ENCODE measurements at regions not wholly inside any gene's neighbourhood (a gene's known extent, or its start where the extent isn't known, plus 50 kb on each side); places are given as distances from the start of the nearest gene placed in this dataset.
"Not testable (repeated sequence)": the region's sequence is repeated elsewhere in the genome, so short reads cannot be mapped to it uniquely, and the experiment has no call there.

DNA sequence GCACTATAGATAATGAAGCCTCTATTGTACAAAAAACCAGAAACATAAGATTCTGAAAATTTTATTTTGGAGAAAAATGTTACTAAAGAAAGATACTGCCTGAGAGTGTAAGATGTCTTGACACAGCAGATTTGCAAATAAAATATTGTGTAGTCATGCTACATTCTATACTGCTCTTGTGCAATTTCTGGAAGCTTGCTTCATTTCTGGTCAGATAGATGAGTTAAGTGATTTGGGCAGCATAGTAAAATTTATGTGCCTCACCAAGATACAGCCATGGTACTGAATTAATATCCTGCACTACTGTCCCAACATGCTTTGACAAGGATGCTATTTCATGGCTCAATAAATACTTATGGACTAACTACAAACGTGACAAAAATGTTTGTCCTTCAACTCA, 55.1 kb upstream of the STARD13 start:
- DNase-seq (ENCODE audit: low read depth): no peak

DNA sequence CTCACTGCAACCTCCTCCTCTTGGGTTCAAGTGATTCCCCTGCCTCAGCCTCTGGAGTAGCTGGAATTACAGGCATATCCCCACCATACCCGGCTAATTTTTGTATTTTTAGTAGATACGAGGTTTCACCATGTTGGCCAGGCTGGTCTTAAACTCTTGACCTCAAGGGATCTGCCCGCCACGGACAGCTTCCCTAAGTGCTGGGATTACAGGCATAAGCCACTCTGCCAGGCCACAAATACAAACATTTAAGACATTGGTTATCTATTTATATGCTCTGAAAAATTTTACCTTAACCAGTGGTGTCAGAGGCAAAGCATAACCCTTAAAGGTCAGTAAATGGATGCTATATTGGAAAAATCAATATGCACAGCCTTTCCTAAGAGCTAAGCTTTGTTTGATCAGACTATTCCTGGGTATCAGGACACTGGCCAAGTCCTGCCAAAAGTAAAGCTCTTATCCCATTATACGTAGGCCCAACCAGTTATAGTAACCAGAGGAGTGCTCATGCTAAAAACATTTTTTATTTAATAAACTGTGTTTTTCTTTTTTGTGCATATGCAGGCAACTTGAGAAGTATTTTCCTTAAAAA, 56.4 kb upstream of the STARD13 start:
- DNase-seq (ENCODE audit: low read depth): no peak

DNA sequence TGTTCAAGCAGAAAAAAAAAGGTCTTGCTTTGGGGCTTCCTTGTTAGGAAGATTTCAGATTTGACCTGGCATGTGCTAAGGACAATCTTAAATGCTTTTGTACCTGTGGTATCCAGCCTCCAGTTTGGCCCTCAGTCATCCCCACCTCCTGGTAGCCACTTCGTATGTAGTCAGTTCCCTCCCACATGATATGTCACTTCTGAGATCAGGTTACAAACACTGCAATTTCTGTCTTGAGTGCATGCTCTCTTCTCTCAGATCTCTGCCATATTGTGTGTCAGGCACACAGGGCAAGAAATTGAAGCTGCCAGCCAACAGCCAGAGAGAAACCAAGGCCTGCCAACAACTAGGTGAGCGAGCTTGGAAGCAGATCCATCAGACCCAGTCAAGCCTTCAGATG, 60.3 kb upstream of the STARD13 start:
- no peak for DNase-seq (ENCODE audit: low read depth)

DNA sequence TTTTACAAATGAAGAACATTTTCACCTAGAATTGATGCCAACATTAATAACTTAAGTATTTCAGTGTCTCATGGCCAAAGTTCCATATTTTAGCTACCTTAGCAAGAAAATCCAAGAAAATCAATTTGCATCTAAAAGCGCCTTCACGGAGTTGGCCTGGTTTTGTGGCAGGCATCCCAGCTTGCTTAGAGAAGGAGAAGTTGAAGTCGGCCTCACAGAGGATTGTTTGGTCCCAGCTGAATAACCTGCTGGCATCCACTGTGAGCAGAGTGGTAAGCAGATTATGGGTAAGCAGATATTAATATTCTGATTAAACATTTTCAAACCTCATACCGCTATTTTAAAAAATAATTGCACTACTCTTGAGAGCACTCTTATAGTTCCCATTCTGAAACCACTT, 62.3 kb upstream of the STARD13 start:
- no peak for DNase-seq (ENCODE audit: low read depth)

DNA sequence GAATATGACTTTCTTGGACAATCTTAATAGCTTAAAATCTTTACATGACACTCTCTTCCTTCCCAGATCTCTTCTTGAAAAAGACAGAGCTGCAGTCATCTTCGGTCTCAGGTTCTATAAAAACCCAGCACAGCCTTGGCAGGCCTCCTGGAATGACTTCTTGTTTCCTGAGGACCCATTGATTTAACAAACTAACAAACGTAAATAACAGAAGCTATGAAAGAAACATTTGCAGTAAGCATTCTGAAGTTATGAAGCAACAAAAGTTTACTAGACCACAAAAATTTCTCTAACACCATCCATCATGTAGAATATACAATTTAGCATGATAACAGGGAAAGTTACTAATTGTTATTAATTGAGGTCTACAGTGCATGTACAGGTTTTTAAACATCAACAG, 62.8 kb upstream of the STARD13 start:
- DNase-seq (ENCODE audit: low read depth): no peak

DNA sequence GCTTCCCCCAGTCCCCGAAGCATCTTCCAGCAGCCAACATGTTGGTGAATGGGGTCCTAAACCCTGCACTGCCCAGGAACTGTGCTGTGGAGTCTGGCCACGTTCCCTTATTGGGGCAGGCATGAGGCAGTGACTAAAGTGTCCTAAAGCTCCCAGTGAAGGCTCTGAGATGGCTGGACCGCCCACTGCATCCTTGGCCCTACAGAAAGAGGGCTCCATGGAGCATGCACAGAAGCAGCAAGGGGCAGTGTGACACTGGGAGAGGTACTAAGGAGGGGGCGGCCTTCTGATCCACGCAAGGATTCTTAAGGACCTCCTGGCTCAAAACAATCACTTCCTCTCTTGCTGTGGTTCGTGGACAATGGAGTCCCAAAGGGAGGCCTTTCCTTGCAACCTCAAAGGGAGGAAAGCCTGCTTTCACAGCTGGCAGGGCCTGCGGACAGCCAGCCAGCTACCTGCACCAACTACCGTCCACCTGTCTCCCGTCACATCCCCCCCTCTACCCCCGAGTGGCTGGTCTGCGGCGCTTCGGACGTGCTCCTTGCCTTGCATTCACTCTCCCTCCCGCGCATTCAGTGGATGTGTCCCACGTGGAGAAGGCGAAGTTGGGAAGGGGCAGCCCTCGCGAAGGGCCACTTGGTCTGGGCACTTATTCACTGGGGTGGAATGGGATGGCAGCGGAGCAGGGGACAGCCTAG, 63.9 kb upstream of the STARD13 start:
- no peak for DNase-seq (ENCODE audit: low read depth)

DNA sequence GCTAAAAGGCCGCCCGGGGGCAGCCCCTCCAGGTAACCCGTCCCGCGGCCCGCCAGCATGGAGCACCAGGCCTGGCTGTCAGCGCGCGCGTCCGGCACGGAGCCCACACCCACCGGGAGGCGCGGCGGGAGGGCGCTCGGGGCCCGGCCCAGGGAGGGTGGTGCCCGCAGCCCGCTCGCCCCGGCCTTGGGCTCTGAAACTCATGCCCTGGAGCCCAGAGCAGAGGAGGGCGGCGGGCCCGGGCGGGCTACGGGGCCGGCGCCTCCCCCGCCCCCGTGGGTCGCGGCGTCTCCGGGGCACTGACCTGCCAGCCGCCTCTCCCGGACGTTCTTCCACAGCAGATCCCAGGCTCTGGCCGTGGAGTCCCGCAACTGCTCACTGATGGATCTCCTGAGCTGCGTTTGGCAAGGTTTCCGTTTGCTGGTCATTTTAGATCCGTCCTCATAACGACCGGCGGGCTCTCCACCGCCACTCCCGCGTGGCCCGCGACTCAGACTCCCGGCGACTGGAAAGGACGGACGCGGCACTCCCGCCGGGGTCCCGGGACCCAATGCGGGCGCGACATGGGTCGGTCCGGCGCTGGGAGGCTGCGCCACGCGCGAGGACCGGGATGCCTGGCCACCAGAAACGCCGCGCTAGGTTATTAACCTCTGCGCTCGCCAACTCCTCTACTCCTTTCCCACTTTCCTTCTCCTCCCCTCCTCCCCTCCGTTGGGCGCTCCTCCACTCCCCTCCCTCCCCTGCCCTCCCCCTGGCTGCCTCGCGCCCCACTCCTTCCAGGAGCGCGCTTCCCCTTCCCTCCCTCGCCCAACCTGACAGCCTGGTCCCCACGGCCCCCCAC, 64.7 kb upstream of the STARD13 start:
- no peak for DNase-seq (ENCODE audit: low read depth)

DNA sequence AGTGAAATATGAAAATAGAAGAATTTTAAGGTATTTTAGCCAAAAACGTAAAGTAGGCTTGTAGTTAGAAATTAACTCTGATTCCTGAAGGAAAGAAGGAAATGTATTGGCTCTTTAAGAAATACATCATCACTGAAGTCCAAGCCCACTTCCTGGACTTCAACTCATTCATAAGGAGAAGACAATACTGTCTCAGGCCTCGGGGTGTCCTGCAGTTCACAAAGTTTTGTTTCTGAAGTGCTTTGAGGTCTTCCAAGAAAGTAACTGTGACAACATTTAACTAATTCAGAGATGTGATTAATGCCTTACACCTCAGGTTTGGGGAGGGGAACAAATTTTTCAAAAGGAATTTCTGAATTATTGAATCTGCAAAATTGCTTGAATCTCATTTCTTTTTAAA, 65.8 kb upstream of the STARD13 start:
- peak; percentile 17 for DNase-seq (ENCODE audit: low read depth)

DNA sequence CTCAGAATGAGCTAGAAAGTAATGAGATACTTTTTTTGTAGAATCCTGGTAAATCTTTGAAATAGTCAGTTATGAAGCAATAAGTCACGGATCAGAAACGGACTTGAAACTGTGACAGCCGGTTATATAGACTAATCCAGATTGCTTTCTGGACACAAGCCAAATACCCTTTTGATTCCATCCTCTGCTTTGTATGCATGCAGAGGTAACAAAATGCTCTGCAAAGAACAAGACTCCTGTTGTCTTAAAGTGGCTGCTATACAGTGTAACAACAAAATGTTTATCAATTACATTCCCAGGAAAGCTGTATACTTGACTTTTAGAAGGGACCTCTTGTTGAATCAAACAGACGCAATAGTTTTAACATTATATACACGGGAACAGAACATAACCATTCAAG, 66.5 kb upstream of the STARD13 start:
- DNase-seq (ENCODE audit: low read depth): no peak

DNA sequence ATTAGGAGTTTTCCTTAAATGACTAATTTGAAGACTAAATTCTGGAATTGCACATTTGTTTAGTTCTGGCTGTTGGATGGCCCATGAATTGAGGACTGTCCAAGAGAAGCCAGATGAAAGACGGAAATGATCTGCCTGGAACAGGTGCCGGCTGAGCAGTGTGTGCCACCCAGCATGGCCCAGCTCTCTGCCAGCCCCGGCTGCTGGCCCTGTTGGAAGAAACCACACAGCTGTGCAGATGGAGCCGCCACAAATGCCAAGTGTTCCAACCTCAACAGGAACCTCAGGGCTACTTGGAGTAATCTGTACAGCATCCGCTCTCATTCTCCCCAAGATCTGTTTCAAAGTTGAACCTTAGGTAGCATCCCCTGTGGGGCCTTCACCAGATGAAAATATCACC, 67.0 kb upstream of the STARD13 start:
- no peak for DNase-seq (ENCODE audit: low read depth)

DNA sequence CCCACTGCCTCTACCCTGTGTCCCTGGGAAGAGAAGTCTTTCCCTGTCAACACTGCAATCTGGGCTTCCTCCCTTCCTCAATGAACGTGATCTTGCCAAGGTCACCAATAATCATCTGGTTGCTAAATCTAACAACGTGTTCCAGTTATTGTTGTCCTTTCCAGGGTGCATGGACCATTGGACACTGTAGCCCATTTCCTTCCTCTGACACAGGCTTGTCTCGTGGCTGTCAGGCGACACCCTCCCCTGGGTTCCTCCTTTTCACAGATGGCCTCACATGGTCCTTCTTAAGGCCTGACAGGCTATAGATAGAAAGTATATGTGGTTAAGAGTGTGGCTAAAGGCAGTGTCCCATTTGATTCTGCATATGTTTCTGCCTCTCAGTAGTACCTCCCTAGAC, 67.7 kb upstream of the STARD13 start:
- no peak for DNase-seq (ENCODE audit: low read depth)

DNA sequence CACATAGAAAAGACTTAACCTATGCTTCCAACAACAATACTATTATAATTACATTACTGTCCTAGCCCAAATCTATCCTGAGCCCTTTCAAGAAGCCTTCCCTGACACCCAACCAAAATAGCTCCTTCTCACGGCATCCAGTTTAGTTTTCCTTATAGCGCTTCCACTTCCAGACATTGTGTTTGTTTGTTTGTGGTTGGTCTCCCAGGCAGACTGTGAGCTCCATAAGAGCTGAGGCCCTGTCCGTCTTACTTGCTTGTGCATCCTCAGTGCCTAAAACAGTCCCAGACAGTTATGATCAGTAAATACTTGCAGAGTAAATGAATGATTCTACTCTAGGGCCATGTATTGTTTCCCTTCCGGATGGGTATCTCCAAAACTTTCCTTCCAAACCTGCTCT, 68.1 kb upstream of the STARD13 start:
- DNase-seq (ENCODE audit: low read depth): no peak

DNA sequence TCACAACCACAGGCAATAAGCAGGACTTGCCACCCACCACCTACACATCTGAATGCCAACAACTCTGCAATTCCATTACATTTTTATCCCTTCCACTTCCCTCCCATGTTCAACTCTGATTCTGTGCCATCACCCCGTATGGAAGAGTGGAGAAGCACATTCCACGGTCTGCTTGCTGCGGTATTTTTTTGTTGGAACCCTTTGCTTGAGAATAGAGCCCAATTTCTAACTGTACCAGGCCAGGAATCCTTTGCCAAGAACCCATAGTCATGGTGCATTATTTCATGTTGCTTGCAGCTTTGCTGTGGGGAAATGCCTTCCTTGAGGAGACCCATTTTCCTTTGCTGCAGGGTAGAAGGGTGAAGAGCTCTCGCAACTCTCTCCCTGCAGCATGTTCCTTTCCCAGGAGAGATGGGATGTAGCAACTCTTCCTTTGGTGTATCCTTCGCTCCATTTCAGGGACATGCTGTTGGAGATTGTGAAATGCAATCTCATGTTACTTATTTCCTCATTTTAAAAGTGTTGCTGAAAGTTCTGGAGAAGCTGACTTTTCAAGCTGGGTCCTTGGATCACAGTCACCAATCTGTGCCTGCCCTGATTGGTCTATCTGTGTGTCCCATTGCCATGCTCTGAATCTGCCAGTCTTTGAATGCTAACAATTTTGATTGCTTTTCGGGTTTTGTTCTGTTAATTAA, 69.8 kb upstream of the STARD13 start:
- DNase-seq (ENCODE audit: low read depth): no peak

DNA sequence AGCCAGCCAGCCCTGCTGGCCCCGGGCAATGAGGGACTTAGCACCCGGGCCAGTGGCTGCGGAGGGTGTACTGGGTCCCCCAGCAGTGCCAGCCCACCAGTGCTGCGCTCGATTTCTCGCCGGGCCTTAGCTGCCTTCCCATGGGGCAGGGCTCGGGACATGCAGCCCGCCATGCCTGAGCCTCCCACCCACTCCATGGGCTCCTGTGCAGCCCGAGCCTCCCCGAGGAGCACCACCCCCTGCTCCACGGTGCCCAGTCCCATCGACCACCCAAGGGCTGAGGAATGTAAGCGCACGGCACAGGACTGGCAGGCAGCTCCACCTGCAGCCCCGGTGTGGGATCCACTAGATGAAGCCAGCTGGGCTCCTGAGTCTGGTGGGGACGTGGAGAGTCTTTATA, 72.5 kb upstream of the STARD13 start:
- not testable (repeated sequence) for DNase-seq (ENCODE audit: low read depth)

DNA sequence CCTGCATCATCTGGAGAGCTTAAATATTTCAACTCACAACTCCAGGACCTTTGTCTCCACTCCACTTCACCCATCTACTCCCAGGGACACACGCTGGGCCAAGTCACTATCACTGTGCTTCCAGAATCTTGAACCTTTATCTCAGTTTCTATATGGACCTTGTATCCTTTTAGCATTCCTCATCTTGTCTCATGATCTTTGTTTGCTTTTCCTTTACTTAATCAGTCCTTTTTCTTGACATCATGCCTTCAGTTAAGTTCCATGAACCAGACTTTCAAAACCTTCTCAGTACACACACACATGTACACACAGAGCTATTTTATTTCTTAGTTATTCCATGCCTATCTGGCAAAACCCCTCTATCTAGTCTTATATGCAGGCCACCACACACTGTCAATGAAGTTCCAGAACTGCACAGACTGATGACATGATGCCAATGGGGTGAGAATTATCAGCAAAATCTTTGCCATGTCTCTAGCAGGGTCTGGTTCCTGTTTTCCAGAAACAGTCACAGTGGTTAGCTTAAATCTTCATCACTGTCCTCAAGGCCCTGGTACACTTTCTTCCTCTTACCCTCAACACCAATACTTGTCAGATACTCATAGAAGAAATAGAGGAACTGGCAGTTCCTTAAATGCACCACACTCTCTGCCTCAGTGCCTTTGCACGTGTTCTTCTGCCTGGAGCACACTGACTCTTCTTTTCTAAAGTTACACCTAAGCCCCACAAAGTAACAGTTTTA, 77.6 kb upstream of the STARD13 start:
- no peak for DNase-seq (ENCODE audit: low read depth)

DNA sequence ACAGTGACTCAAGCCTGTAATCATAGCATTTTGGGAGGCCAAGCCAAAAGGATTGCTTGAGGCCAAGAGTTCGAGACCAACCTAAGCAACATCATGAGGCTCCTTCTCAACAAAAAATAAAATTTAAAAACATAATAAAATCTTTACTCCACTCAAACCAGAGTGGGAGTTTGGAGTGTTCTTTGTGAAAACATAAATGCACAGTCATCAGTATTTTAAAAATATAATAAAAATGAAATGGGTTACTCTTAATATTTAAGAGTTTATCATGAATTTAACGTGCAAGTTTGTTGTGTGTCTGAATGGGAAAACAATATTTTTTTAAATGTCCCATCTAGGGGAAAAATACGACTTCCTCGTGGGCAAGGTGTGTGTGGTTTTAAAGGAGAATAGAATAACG, 78.6 kb upstream of the STARD13 start:
- no peak for DNase-seq (ENCODE audit: low read depth)

DNA sequence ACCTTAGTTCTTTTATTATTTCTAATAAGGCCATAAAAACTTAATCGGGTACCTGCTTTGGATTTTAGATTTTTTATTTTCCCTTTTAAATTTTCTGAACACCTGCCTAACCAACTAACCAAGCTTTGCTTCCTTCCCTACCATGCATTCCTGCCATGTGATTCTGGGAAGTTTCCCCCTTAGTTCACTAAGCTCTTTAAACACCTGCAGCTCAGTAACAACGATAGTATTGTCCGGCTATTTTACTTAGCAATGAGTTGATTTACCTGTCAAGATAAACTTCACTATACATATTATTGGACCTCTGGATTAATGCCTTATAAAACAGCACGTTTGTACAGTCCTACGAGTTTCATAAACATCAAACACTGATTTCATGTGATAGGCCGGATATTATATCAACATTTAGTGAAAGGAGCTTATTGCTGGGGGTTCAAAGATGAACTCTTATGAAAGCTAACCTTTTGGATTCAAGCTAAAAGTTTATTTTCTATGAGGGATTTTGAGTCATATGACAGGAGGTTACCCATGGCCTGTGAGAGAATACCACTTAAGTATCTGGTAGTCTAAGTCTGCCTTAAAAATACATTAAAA, 81.0 kb upstream of the STARD13 start:
- no peak for DNase-seq (ENCODE audit: low read depth)

DNA sequence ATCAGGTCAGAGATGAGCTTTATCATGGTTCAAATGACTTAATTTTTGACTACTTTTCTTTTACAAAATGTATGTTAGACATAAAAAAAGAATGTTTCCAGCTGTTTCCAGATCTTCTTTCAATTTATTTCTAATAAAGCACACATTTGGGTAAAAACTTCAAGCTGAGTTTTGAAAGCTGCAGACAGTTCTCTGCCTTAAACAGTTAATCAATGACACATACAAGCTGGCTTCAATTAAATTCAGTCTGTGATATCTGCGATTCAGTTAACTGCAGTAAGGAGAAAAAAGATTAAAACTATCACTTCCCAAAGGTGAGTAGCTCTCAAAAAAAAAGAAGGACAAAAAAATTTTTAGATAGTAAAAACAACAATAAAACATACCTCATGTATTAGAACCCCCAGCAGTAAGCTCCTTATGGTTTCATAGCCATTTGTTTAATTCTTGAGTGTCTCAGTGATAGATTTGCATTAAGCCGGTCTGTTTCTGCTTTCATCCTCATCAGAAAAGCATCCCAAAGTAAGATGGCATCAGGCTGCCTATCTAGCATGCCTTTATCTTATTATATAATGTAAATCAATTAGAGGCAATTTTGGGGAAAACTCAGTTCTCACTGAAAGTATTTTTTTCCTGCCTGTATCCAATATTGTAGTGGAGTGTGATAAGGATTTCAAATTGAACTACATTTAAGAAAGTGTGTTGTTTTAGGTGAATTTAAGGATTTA, 81.8 kb upstream of the STARD13 start:
- no peak for DNase-seq (ENCODE audit: low read depth)

DNA sequence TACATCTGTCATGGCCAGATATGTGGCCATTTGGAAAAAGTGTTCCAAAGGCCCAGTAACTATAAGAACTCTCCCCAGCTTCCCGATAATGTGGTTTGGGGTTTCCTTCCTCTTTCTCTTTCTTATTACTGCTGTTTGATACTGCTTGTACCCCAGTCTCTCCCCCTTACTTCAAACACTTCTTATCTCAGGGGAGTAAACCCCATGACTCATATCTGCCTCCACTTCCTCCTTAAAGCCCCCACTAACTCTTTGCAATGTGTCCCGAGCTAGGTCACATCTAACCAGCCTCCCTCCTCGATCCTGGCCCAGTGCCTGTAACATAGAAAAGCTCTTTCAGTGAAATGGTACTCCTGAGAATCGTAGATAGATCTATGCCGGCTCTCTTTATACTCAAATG, 82.4 kb upstream of the STARD13 start:
- no peak for DNase-seq (ENCODE audit: low read depth)

DNA sequence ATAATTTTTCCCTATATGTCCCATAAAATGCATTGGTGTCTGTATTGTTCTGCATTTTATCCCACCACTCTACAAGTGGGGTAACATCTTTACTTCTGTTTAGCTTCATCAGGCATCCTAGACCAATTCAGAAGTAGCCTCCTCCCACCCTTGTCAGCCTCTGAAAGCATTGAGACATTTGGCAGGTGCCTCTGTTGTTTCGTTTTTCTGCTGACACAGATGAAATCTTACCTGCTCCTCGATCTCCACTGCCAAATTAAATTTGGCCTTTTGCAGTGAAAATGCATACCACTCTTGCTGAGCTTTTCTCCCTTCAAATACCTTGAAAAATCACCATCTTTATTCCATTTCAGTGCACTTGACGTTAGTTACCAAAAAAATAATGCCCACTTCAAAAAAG, 83.5 kb upstream of the STARD13 start:
- no peak for DNase-seq (ENCODE audit: low read depth)
